GM21390 (cell line): ENCODE measurements at regions not wholly inside any gene's neighbourhood (a gene's known extent, or its start where the extent isn't known, plus 50 kb on each side); places are given as distances from the start of the nearest gene placed in this dataset.
A peak's percentile ranks its signal among the peaks of the same experiment; 100 is the strongest.
"Not testable (repeated sequence)": the region's sequence is repeated elsewhere in the genome, so short reads cannot be mapped to it uniquely, and the experiment has no call there.

ENCODE experiments used
- ATAC-seq: cut with Tn5 transposase; IDR thresholded peaks from one replicate; pipeline ENCODE4 v1.9.1; 2021; ENCODE audit not compliant: unreplicated experiment

DNA sequence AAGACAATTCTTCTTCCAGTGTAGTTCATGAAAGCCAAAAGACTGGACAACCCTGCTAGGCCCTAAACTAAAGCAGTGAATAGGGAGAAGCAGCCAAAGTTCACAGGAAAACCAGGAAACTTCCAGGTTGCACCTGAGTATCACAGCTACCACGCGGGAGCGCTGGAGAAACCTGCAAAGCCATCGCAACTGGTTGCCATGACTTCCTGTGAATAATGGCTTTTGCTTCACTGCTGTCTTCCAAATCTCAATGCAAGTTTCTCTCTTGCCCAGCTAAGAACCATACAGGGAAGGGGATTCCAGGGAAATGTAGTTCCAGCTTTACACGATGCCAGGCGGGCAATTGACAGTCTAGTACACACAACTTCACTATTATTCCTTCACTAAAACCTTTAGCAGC is 114.1 kb downstream of the GXYLT1 start:
- ATAC-seq = no peak

DNA sequence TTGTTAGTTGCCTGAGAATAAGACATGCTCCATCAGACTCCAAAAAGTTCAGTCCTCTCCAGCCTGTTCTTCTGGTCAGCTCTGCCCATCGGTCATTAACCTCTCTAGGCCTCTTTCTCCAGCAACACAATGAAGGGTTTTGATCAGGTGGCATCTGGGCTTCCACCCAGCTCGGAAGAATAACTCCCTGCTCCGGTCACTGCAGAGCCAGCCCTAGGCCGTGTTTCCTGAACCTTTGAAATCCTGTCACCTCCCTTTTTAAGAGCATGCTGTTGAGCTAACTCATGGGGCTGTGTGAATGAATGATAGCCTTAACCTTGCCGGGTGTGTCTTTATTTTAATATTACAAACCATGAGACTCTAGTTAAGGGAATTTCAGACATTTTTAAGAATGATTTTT is 117.1 kb downstream of the GXYLT1 start:
- no peak for ATAC-seq

DNA sequence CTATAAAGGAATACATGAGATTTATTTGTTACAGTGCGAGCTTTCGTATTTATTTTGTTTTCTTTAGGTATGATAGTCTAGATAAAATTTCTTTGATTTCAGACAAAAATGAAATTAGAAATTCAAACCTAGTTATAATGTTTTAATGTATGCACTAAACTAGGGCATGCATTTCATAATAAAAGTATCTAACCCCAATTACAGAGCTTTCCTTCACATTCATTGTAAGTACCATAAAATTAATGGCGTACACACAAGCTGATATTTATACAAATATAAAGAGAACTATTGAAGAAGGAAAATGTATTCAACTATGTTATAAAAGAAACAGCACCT is 120.2 kb downstream of the GXYLT1 start:
- no peak for ATAC-seq

DNA sequence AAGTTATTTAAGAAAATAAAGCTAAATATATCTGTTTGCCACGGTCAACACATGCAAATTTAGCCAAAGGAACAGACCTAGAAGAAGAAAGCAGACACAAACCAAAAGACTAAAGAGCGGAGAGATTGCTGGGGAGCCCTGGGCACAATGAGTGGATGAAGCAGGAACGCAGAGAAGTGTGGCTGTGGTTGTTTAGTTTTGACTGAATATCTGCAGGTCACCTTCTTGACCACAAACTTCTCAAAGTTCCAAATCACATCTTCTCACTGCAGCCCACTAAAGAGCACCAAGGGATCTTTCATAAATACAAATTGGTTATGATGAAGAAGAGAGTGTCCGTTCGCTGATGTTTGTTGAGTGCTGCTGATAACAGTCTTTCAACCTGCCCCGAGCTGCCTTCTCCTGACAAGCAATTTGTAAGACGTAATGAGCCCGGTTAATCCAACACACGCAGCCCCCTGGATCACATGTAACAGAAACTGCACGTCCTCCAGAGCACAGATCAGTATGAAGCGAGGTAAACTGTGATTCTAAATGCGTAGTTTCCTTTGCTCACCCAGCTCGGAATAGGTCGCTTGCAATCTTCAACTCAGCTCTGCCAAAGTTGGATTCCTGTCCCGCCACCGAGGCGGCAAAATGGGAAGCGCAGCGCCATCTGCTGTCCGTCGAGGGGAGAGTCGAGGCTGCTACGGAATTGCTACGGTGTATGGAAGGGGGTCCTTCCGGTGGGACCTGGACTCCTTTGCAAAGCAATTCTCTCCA is 120.8 kb downstream of the GXYLT1 start:
- ATAC-seq = peak; percentile 98

DNA sequence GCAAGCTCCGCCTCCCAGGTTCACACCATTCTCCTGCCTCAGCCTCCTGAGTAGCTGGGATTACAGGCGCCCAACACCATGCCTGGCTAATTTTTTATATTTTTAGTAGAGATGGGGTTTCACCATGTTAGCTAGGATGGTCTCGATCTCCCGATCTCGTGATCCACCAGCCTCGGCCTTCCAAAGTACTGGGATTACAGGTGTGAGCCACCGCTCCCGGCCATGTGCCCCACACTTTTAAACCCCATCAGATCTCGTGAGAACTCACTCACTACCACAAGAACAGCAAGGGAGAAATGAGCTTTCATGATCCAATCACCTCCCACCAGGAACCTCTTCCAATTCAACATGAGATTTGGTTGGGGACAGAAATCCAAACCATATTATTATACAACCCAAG is 122.7 kb downstream of the GXYLT1 start:
- ATAC-seq = not testable (repeated sequence)

DNA sequence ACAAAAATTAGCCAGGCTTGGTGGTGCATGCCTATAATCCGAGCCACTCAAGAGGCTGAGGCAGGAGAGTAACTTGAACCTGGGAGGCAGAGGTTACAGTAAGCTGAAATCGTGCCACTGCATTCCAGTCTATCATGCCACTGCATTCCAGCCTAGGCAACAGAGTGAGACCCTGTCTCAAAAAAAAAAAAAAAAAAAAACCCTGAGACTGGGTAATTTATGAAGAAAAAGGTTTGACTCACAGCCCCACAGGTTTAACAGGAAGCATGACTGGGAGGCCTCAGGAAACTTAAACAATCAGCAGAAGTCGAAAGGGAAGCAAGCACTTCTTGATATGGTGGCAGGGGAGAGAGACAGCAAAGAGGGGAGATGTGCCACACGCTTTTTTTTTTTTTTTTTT is 123.2 kb downstream of the GXYLT1 start:
- ATAC-seq = no peak

DNA sequence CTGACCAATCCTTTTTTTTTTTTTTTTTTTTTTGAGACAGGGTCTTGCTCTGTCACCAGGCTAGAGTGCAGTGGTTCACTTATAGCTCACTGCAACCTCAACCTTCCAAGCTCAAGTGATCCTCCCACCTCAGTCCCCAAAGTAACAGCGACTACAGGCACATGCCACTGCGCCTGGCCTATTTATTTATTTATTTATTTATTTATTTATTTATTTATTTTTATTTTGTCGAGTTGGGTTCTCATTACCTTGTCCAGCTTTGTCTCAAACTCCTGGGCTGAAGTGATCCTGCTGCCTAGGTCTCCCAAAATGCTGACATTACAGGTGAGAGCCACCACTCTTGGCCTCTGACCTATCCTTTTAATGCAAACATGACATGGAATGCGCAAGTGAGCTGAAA is 124.4 kb downstream of the GXYLT1 start:
- no peak for ATAC-seq

DNA sequence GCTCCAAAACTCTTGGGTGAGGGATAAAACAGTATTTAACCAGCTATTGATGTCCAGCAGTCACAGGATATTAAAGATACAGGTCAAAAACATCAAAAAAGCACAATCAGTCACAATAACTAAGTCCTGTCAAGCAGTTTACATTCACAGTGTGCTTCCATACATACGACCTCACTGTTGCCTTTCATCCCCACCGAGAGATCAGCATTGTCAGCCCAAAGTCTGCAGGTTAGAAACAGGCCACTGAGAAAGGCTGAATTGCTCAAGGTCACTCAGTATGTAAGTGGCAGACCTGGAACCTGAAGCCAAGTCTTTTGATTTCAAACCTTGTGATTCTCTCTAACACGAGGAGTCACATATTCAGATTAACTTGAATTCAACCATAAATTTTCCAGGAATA is 124.9 kb downstream of the GXYLT1 start:
- ATAC-seq = no peak

DNA sequence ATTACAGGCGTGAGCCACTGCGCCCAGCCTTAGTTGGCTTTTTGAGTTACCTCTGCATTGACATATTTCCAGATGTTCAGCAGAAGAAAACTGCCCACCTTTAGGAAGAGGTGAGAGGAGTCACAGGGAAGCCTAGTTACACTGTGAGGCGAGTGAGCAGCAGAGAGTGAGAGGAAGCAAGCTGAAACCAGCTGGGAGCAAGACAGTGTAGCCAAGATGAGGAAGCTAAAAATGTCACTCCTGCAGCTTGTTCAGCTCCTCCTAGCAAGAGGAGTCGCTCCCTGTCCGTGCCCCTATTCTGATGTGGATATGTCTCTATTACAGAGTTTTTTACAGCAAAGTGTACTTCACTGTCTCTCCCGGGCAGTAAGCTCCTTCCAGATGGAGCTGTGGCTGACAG is 127.6 kb downstream of the GXYLT1 start:
- ATAC-seq = no peak

DNA sequence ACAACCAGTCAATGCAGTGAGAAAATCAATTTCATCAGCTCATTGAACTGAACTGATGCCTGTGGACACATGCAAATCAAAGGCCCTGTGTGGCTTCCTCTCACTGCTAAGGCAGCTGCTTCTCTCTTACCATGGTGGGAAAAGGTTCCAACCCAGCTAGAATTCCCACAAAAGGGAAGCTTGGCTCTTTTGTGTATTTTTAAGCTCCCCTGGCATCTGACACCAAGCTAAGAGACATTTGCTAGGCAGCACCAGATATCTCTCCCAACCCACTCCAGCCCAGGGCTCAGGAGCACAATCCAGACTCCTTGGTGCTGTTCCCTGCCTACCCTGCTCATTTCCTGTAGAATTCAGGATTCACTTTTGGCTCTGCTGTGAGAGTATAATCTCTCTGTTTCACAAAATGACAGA is 129.6 kb downstream of the GXYLT1 start:
- no peak for ATAC-seq

DNA sequence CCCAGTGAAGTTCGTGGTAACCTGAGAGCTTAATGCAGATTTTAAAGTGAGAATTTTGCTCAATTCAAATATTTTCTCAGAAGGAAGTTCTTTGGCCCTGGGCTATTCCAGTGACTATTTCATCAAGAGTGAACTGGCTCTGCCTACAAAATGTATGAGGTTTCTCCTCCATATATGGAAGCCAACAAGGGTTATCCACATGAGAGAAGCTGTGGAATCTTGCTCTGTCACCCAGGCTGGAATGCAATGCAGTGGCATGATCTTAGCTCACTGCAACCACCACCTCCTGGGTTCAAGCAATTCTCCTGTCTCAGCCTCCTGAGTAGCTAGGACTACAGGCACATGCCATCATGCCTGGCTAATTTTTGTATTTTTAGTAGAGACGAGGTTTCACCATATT is 132.2 kb downstream of the GXYLT1 start:
- not testable (repeated sequence) for ATAC-seq

DNA sequence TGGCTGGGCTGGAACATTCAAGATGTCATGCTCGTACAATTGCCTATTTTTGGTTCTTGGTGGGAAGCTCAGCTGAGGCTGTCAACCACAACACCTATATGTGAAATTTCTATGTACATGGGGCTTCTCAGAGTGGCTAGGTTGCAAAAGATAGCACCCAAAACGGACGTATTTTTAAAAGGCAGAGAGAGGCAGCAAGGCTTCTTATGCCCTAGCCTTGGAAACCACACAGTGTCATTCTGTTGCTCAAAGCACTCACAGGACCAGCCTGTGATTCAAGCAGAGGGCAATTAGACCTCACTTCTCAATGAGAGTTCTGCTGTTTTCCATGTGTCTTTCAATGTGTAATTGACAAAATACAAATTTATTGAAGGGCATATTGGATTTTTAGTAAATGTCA is 134.0 kb downstream of the GXYLT1 start:
- ATAC-seq = no peak

DNA sequence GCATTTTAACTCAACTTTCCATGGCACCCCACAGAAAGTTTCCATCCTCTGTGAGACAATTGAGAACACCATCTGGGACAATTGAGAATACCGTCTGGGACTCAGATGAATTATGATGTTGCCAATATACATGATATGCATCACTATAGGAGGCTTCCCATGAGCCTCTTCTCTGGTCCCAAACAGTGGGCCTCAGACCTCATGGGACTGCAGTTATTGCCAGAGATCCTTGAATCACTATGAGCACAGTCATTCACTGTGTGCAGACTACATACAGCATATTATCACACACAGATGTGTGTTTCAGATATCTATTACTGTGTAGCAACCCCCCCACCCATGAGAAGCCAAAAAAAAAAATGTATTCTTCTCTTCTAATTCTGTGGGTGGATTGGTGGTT is 134.4 kb downstream of the GXYLT1 start:
- no peak for ATAC-seq

DNA sequence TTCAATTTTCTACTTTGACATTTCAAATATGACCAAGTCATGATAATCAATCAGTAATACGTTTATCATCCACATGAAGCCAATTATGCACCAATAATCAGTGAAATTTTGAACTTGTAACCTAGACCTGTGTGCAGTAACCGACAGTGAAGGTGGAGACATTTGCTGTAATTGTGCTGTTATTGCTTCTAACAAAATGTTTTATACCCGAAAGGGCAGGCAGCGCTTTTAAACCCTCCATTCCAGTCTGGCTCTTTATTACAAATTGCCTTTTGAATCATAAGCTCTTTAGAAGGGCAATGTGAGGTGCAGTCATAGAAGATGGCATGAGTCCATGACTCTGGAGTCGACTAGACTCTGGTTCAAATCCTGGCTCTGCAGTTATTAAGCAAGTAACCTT is 135.7 kb downstream of the GXYLT1 start:
- no peak for ATAC-seq

DNA sequence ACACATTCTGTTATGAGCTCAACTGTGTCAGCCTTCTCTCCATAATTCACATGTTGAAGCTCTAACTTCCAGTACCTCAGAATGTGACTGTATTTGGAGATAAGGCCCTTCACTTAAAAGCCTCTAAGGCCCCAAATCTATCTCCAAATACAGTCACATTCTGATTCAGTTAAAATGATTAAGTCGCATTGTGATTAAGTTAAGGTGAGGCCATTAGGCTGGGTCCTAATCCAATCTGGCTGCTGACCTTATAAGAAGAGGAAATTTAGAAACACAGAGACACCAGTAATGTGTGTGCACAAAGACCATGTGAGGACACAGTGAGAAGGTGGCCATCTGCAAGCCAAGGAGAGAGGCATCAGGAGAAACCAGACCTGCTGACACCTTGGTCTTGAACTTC is 141.6 kb downstream of the GXYLT1 start:
- no peak for ATAC-seq

DNA sequence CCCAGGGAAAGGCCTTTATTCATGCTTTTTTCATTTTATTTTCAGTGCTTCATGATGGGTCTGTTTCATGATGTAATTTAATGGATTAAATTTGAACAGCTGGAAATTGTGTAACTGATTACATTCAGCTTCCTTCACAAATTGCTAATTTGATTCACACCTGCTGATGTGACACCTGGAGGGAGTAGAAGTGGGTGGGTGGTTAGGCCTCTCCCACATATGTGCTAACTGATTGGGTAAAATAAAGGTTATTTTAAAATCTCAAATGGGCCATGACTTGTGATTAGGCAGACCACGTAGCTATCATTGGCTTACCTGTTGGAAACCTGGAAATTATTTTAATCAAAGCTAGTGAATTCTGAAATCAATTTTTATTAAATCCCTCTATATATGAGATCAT is 142.1 kb downstream of the GXYLT1 start:
- ATAC-seq = no peak

DNA sequence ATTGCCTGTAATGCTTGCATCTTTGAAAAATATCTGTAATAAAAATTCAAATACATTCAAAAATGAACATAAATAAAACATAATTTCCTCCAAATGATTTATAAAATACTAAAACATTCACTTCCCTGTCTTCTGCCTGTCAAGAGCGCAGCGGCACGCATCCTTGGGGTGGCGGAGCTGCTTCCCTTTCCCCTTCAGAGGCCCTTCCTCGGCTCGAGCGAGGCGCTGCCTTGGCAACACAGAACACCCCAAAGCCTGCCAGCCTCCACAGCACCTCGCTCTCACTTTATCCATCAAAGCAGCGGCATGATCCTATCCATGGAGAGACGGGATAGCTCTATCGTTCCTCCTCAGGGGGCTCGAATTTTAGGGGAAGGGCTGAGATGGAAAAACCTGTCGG is 146.2 kb downstream of the GXYLT1 start:
- ATAC-seq = no peak

DNA sequence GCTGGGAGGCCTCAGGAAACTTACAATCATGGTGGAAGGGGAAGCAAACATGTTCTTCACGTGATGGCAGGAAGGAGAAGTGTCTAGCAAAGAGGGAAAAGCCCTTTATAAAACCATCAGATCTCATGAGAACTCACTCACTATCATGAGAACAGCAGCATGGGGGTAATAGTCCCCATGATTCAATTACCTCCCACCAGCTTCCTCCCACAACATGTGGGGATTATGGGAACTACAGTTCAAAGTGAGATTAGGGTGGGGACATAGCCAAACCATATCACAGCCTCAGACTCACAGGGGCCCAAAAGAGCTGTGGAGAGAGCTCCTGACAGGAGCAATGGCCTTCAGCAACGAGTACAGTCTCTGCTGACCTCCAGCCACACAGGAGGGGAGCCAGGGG is 151.4 kb downstream of the GXYLT1 start:
- ATAC-seq = no peak

DNA sequence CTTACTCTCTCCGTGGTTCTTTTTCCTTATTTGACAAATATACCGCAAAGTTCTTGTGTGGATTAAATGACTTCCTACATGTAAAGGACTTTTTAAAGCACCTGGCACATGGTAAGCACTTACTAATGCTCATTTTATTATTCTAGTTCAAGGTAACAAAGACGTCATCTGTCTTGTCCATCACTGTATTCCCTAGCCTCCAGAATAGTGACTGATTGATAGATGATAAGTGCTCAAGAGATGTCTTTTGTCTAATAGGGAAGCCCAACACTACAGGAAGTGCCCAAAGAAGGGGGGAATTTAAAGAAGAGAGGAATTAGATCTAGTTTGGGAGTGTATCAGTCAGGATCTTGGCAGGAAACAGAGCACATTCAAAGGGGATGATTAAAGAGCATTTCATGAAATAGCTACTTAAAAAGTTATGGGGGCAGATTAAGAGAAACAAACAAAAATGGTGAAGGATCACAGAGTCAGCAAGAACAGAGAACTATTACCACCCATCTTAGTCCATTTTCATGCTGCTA is 151.9 kb downstream of the GXYLT1 start:
- no peak for ATAC-seq

DNA sequence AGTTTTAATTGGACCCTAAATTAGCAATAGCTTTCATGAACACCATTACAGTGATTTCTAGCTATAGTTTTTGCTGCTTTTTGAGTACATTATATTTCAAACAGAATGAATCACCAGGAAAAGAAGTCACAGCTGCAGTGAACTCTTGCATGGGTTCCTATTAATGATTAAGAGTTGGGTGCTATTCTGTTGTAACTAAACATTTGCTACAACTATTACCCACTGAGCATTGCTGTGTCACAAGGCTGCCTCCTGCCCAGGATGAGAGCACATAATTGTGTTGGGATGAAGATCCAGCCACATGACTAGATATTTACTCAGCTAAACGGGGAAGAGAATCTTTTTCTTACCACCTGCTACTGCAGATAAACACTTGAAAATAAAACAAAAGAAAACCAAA is 152.7 kb downstream of the GXYLT1 start:
- ATAC-seq = no peak

DNA sequence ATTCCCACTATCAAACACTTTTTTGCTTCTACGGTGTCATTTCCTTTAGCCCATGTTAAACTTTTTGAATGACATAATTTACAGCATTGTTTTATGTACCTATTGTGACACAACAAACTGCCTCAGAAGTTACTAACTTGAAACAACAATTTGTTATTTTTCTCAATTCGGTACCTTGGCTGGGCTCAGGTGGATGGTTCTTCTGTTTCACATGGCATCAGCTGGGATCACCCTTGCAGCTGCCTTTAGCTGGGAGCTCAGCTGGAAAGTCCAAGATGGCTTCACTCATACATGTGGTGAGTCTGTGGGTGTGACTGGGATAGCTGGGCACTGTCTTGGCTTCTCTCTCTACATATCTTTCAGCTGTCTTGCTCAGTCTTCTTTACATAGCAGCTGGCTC is 156.0 kb downstream of the GXYLT1 start:
- ATAC-seq = no peak

DNA sequence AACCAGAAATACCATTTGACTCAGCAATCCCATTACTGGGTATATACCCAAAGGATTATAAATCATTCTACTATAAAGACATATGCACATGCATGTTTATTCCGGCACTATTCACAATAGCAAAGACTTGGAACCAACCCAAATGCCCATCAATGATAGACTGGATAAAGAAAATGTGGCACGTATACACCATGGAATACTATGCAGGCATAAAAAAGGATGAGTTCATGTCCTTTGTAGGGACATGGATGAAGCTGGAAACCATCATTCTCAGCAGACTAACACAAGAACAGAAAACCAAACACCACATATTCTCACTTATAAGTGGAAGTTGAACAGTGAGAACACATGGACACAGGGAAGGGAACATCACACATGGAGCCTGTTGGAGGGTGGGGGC is 158.2 kb downstream of the GXYLT1 start:
- not testable (repeated sequence) for ATAC-seq

DNA sequence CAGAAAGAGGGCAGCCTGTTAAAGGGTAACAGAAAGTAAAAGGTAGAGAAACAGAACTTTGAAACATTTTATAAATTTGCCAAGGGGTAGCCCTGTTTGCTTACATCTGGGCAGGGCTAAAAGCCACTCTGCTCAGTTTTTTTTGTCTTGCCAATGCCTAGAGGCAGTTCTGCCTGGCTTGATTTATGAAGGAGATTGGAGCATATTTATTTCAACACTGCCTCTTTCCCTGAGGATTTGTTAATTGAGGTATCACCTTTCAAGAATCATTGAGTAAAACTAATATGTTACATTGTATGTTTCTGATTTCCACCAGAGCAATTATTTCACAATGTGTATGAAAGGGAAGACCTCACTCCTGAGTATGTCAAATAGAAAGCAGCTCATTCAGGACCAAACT is 160.8 kb downstream of the GXYLT1 start:
- ATAC-seq = no peak
